ENCODE measurements at regions not wholly inside any gene's neighbourhood (a gene's known extent, or its start where the extent isn't known, plus 50 kb on each side); places are given as distances from the start of the nearest gene placed in this dataset.

GRCh38 chr2:220580113-220580512 is 952.7 kb downstream of the SLC4A3 start:
- no peak overlapping the region for H3K4me3 ChIP-seq
- no peak for DNase-seq (ENCODE audit: low spot score in 2 of 2)
- no peaks in the 10 kb centered on the region for H3K9me3 ChIP-seq
- H3K27ac ChIP-seq, result no peak overlapping the region
- H3K27me3 ChIP-seq, result no peaks in the 10 kb centered on the region
- H3K4me1 ChIP-seq, result no peaks in the 10 kb centered on the region
- H3K36me3 ChIP-seq, result no peaks in the 10 kb centered on the region
- intact Hi-C loops (cut with DNase I), result no loop called here
- no peak for TF ChIP-seq CTCF (IDR thresholded peaks at IDR 0.05)

GRCh38 chr2:220583725-220584124 is 956.3 kb downstream of the SLC4A3 start:
- H3K36me3 ChIP-seq, result no peaks in the 10 kb centered on the region
- TF ChIP-seq CTCF (IDR thresholded peaks at IDR 0.05), result no peak
- no peak overlapping the region for H3K4me3 ChIP-seq
- no peaks in the 10 kb centered on the region for H3K27me3 ChIP-seq
- no peak for DNase-seq (ENCODE audit: low spot score in 2 of 2)
- H3K4me1 ChIP-seq, result no peaks in the 10 kb centered on the region
- H3K27ac ChIP-seq, result no peak overlapping the region
- intact Hi-C loops (cut with DNase I), result no loop called here
- H3K9me3 ChIP-seq, result no peaks in the 10 kb centered on the region

- intact Hi-C loops (cut with DNase I), result no loop called here
These were observed 957.8 kb downstream of the SLC4A3 start for GRCh38 chr2:220585241-220585640.

GRCh38 chr2:220586980-220587530 is 959.6 kb downstream of the SLC4A3 start:
- intact Hi-C loops (cut with DNase I), result no loop called here
- TF ChIP-seq CTCF (IDR thresholded peaks at IDR 0.05), result no peak
- H3K27me3 ChIP-seq, result no peaks in the 10 kb centered on the region
- H3K27ac ChIP-seq, result no peak overlapping the region
- no peak for DNase-seq (ENCODE audit: low spot score in 2 of 2)
- H3K36me3 ChIP-seq, result no peaks in the 10 kb centered on the region
- no peaks in the 10 kb centered on the region for H3K4me1 ChIP-seq
- H3K4me3 ChIP-seq, result no peak overlapping the region
- no peaks in the 10 kb centered on the region for H3K9me3 ChIP-seq

More at GRCh38 chr2:220585241-220585640, 957.8 kb downstream of the SLC4A3 start:
- DNase-seq (ENCODE audit: low spot score in 2 of 2), result no peak
- no peaks in the 10 kb centered on the region for H3K9me3 ChIP-seq
- no peaks in the 10 kb centered on the region for H3K36me3 ChIP-seq
- no peak overlapping the region for H3K4me3 ChIP-seq
- no peaks in the 10 kb centered on the region for H3K4me1 ChIP-seq
- no peaks in the 10 kb centered on the region for H3K27me3 ChIP-seq
- no peak for TF ChIP-seq CTCF (IDR thresholded peaks at IDR 0.05)
- no peak overlapping the region for H3K27ac ChIP-seq

- DNase-seq (ENCODE audit: low spot score in 2 of 2), result no peak
- Histone ChIP-seq H3K27me3 (no peaks in the 10 kb centered on the region), H3K36me3 (no peaks in the 10 kb centered on the region), H3K4me1 (no peaks in the 10 kb centered on the region), H3K9me3 (no peaks in the 10 kb centered on the region), H3K4me3 (no peak overlapping the region), H3K27ac (no peak overlapping the region)
- intact Hi-C loops (cut with DNase I), result no loop called here
- no peak for TF ChIP-seq CTCF (IDR thresholded peaks at IDR 0.05)
These were observed 960.7 kb downstream of the SLC4A3 start for GRCh38 chr2:220588148-220588547.

GRCh38 chr2:220590476-220590875 is 963.0 kb downstream of the SLC4A3 start:
- no peak for TF ChIP-seq CTCF (IDR thresholded peaks at IDR 0.05)
- intact Hi-C loops (cut with DNase I), result no loop called here
- H3K9me3 ChIP-seq, result no peaks in the 10 kb centered on the region

More at GRCh38 chr2:220590476-220590875, 963.0 kb downstream of the SLC4A3 start:
- Histone ChIP-seq H3K27ac (no peak overlapping the region), H3K36me3 (no peaks in the 10 kb centered on the region), H3K4me3 (no peak overlapping the region), H3K27me3 (no peaks in the 10 kb centered on the region), H3K4me1 (no peaks in the 10 kb centered on the region)
- DNase-seq (ENCODE audit: low spot score in 2 of 2), result no peak

Measured in ascending aorta (tissue), 2 donors.